Upper lobe of left lung (tissue), 6 donors: ENCODE measurements at regions not wholly inside any gene's neighbourhood (a gene's known extent, or its start where the extent isn't known, plus 50 kb on each side); places are given as distances from the start of the nearest gene placed in this dataset.

Experiments used
- ATAC-seq, 2 donors: fragments of 200-7000 bp; cut with Tn5 transposase; one replicate each; pipeline ENCODE4 v1.9.1; 2022; ENCODE audit warnings: mild to moderate bottlenecking in 2 of 2, moderate library complexity in 2 of 2; ENCODE audit not compliant: low FRiP score in 2 of 2
- DNase-seq, 2 donors: peaks; one replicate each; pipeline ENCODE4 v3.0.0-alpha.2; 2019 to 2020
- H3K27ac ChIP-seq, 4 donors: fragments of 200-600 bp; sonication (generic); one replicate each; pipeline ENCODE4 v1.5.1; 2016 to 2019
- H3K27me3 ChIP-seq, 4 donors: fragments of 200-600 bp; sonication (generic); one replicate each; pipeline ENCODE4 v1.5.1; 2017 to 2019
- H3K36me3 ChIP-seq, 4 donors: fragments of 200-600 bp; sonication (generic); one replicate each; pipeline ENCODE4 v1.5.1; 2016 to 2019
- H3K4me1 ChIP-seq, 4 donors: fragments of 200-600 bp; sonication (generic); one replicate each; pipeline ENCODE4 v1.5.1; 2018 to 2019
- H3K4me3 ChIP-seq, 4 donors: fragments of 200-600 bp; sonication (generic); one replicate each; pipeline ENCODE4 v1.5.1; 2017 to 2019; ENCODE audit warnings: mild to moderate bottlenecking in 2 of 4, moderate library complexity in 1 of 4
- H3K9me3 ChIP-seq, 4 donors: fragments of 200-600 bp; sonication (generic); one replicate each; pipeline ENCODE4 v1.5.1; 2018 to 2019
- EP300 ChIP-seq, 4 donors: sonication (generic); formaldehyde crosslinking; IDR thresholded peaks; one replicate each; pipeline ENCODE4 v1.5.1; 2017; ENCODE audit warnings: antibody characterized with exemption in 4 of 4, control low read depth in 2 of 4
- POLR2A ChIP-seq, 4 donors: fragments of 450-650 bp; IDR thresholded peaks; one replicate each; pipeline ENCODE4 v1.5.1; 2016 to 2017; ENCODE audit warnings: antibody characterized with exemption in 4 of 4, mild to moderate bottlenecking in 2 of 4
- POLR2AphosphoS5 ChIP-seq, 2 donors: sonication (generic); formaldehyde crosslinking; IDR thresholded peaks; one replicate each; pipeline ENCODE4 v1.5.1; 2017; ENCODE audit warnings: antibody characterized with exemption in 2 of 2
- WGBS, 2 donors: methylation state at CpG; one replicate each; pipeline ENCODE4 v1.1.5; 2017 to 2018; 5-methylcytosine and 5-hydroxymethylcytosine counted together
- TF ChIP-seq, protein P1 (sequence below), 6 experiments: fragments of 450-650 bp in 4 of 6; fragments of 200-600 bp in 2 of 6; sonication (generic) in 2 of 6; IDR thresholded peaks; one replicate each; pipeline ENCODE4 v1.5.1; 2016 to 2019; ENCODE audit warnings: antibody characterized with exemption in 6 of 6
- donor health status: DM: no; HTN: no; CAD: no; lungs with moderate emphysema.
- donor health status: DM: no; HTN: yes; CAD: no; lungs with severe emphysema.

- no peak for DNase-seq
- Histone ChIP-seq H3K9me3 (no peaks in the 10 kb centered on the region), H3K4me1 (no peaks in the 10 kb centered on the region), H3K27ac (no peak overlapping the region), H3K4me3 (no peak overlapping the region), H3K36me3 (no peaks in the 10 kb centered on the region), H3K27me3 (no peaks in the 10 kb centered on the region)
- TF ChIP-seq POLR2A (IDR thresholded peaks at IDR 0.05) (no peak), EP300 (IDR thresholded peaks at IDR 0.05) (no peak), POLR2AphosphoS5 (IDR thresholded peaks at IDR 0.05) (no peak)
- TF ChIP-seq, protein P1, sequence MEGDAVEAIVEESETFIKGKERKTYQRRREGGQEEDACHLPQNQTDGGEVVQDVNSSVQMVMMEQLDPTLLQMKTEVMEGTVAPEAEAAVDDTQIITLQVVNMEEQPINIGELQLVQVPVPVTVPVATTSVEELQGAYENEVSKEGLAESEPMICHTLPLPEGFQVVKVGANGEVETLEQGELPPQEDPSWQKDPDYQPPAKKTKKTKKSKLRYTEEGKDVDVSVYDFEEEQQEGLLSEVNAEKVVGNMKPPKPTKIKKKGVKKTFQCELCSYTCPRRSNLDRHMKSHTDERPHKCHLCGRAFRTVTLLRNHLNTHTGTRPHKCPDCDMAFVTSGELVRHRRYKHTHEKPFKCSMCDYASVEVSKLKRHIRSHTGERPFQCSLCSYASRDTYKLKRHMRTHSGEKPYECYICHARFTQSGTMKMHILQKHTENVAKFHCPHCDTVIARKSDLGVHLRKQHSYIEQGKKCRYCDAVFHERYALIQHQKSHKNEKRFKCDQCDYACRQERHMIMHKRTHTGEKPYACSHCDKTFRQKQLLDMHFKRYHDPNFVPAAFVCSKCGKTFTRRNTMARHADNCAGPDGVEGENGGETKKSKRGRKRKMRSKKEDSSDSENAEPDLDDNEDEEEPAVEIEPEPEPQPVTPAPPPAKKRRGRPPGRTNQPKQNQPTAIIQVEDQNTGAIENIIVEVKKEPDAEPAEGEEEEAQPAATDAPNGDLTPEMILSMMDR (IDR thresholded peaks at IDR 0.05), result no peak
- peak in 1 of 2 donors; percentile 69 for ATAC-seq
Observed at GRCh38 chr6:23245572-23245971, 676.2 kb downstream of the HDGFL1 start.

- Histone ChIP-seq H3K27ac (no peak overlapping the region), H3K27me3 (no peaks in the 10 kb centered on the region), H3K4me3 (no peak overlapping the region), H3K9me3 (no peaks in the 10 kb centered on the region), H3K36me3 (no peaks in the 10 kb centered on the region), H3K4me1 (no peaks in the 10 kb centered on the region)
- WGBS, 2 donors, result 88 to 92% methylated on average over 4 of the region's 4 CpGs
- ATAC-seq, result no peak
- no peak for TF ChIP-seq POLR2AphosphoS5 (IDR thresholded peaks at IDR 0.05)
- TF ChIP-seq, protein P1 (IDR thresholded peaks at IDR 0.05), result no peak
- no peak for TF ChIP-seq EP300 (IDR thresholded peaks at IDR 0.05)
- no peak for DNase-seq
Observed at GRCh38 chr6:23246896-23247295, 677.5 kb downstream of the HDGFL1 start.

DNA sequence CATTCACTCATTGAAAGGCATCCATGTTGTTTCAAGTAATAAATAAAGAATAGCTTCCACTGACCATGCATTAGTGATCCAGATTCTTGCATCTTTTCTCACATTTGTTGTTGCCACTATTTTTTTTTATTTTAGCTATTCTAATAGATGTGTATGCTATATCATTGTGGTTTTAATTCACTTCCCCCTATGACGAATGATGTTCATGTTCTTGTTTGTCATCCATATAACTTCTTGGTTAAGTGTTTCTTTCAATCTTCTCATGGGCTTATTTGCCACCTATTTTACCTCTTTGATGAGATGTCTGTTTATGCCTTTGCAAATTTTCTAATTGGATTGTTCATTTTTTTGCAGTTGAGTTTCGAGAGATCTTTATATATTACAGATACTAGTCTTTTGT, 681.2 kb downstream of the HDGFL1 start:
- no peak for TF ChIP-seq EP300 (IDR thresholded peaks at IDR 0.05)
- TF ChIP-seq, protein P1 (IDR thresholded peaks at IDR 0.05), result no peak
- TF ChIP-seq POLR2AphosphoS5 (IDR thresholded peaks at IDR 0.05), result no peak
- Histone ChIP-seq H3K36me3 (no peaks in the 10 kb centered on the region), H3K27ac (no peak overlapping the region), H3K27me3 (no peaks in the 10 kb centered on the region), H3K4me1 (no peaks in the 10 kb centered on the region), H3K9me3 (no peaks in the 10 kb centered on the region), H3K4me3 (no peak overlapping the region)
- 70 to 78% methylated on average over 2 of the region's 2 CpGs for WGBS, 2 donors
- DNase-seq (no peak), ATAC-seq (no peak)

DNA sequence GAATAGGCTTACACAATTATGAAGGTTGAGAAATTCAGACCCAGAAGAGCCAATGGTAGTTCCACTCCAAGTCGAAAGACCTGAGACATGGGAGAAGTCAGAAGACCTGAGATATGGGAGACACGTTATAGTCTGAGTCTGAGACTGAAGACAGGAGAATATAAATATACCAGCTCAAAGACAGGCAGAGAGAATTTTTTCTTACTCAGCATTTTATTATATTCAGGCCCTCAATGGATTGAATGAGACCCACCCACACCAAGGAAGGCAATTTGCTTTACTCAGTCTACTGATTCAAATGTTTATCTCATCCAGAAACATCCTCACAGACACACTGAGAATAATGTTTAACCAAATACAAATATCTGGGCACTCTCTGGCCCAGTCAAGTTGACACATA, 693.5 kb downstream of the HDGFL1 start:
- Histone ChIP-seq H3K9me3 (peaks cover 0 to 14% (median 3%) of the 10 kb centered on the region in 4 donors), H3K27ac (no peak overlapping the region), H3K4me3 (no peak overlapping the region), H3K4me1 (no peaks in the 10 kb centered on the region), H3K27me3 (no peaks in the 10 kb centered on the region), H3K36me3 (no peaks in the 10 kb centered on the region)
- DNase-seq (no peak), ATAC-seq (no peak)
- TF ChIP-seq POLR2A (IDR thresholded peaks at IDR 0.05) (no peak), EP300 (IDR thresholded peaks at IDR 0.05) (no peak), POLR2AphosphoS5 (IDR thresholded peaks at IDR 0.05) (no peak)
- TF ChIP-seq, protein P1 (IDR thresholded peaks at IDR 0.05), result no peak
- 86 to 88% methylated on average over 2 of the region's 2 CpGs for WGBS, 2 donors

- Histone ChIP-seq H3K27ac (no peak overlapping the region), H3K4me1 (no peaks in the 10 kb centered on the region), H3K4me3 (no peak overlapping the region), H3K9me3 (peaks cover 0 to 1% (median 0%) of the 10 kb centered on the region in 4 donors), H3K36me3 (no peaks in the 10 kb centered on the region), H3K27me3 (no peaks in the 10 kb centered on the region)
- TF ChIP-seq POLR2AphosphoS5 (IDR thresholded peaks at IDR 0.05) (no peak), EP300 (IDR thresholded peaks at IDR 0.05) (no peak), POLR2A (IDR thresholded peaks at IDR 0.05) (no peak)
- TF ChIP-seq, protein P1 (IDR thresholded peaks at IDR 0.05), result no peak
- 91 to 94% methylated on average over 7 of the region's 7 CpGs for WGBS, 2 donors
- DNase-seq (no peak), ATAC-seq (no peak)
Observed at GRCh38 chr6:23265270-23265669, 695.9 kb downstream of the HDGFL1 start.
